GM19239 (cell line): ENCODE measurements at regions not wholly inside any gene's neighbourhood (a gene's known extent, or its start where the extent isn't known, plus 50 kb on each side); places are given as distances from the start of the nearest gene placed in this dataset.

Experiments
- DNase-seq: peaks from one replicate; pipeline ENCODE4 v3.0.0; 2011; ENCODE audit warnings: low spot score; ENCODE audit not compliant: insufficient read length
- FAIRE-seq: peaks from 2 replicates; lab custom pipeline; 2011; peaks lifted over from hg19 to GRCh38; lab: Jason Lieb, UNC

- DNase-seq, result no peak
- no peak for FAIRE-seq
These were observed 75.5 kb upstream of the VSTM2B start for GRCh38 chr19:29450306-29450705.

DNA sequence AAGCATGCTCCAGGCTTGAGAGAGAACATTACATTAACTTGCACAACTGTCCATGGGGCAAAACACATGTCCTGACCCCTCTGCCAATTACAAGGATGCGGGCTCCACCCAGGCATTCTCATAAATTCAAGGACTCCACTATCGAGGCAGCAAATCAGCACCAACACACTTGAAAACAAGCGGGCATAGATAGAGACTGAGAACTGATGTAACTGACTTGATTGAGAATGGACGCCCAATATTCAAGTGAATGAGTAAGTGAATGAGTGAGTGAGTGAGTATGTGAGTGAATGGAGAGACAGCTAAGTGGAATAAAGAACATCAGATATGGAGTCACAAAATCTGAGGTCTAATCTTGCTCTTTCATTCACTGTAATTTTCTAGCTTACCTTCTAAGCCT lies 75.0 kb upstream of the VSTM2B start:
- DNase-seq (no peak), FAIRE-seq (no peak)

GRCh38 chr19:29454109-29454508 lies 71.7 kb upstream of the VSTM2B start:
- FAIRE-seq (no peak), DNase-seq (no peak)

DNA sequence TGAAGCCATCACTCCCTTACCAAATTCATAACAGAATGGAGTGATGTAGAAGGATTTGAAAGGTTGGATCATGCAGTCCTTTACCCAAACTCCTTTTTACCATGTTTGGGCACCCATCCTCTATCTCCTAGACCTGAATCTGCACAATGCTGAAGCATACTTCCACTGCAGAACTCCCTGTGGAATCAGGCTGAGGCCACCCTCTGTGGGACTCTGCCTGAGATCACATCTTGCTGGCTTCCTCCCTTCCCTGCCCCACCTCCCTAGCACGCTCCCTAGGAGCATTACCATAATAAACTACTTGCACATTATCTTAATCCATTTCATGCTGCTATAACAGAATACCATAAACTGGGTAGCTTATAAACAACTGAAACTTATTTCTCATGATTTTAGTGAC lies 68.4 kb upstream of the VSTM2B start:
- FAIRE-seq, result no peak
- DNase-seq, result no peak

DNA sequence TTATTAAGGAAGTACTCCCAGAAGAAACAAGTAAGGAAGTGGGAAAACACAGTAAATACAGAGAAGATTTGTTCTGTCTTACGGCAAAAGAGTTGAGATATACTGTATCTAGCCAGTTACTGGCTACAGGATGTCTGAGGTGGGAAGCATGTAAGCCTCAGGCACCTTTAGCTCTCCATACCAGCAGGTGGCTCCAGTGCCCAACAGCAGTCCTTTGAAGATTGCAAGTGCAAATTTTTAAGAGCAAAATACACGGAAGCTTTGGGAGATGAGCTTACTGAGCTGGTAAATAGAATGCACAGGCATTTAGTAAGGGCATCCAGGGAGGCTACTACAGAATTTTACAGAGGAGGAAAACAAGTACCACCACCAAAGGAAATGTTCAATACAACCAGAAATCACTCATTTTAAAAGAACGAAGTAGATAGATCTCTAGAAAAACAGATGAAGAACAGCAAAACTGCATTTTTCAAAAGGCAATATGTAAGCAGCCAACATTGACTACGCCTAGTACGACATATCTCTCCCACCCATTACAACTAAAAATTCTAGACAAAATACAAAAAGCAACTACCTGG lies 57.9 kb upstream of the VSTM2B start:
- DNase-seq, result no peak
- FAIRE-seq, result no peak

GRCh38 chr19:29475469-29475868 lies 50.3 kb upstream of the VSTM2B start:
- DNase-seq, result no peak
- no peak for FAIRE-seq
